Keratinocyte (primary cell): ENCODE measurements at regions not wholly inside any gene's neighbourhood (a gene's known extent, or its start where the extent isn't known, plus 50 kb on each side); places are given as distances from the start of the nearest gene placed in this dataset.

Source experiments
- DNase-seq: peaks from one replicate; pipeline ENCODE4 v3.0.0-alpha.2; 2011; ENCODE audit warnings: low read depth, missing footprints, low spot score
- FAIRE-seq: peaks from 2 replicates; lab custom pipeline; 2011; peaks lifted over from hg19 to GRCh38; lab: Jason Lieb, UNC
- H2AFZ ChIP-seq: 2 replicates; pipeline ENCODE4 v1.6.0; 2012; ENCODE audit warnings: low read length, control low read depth, inconsistent platforms; ENCODE audit not compliant: control insufficient read depth
- H3K27ac ChIP-seq: 2 replicates; pipeline ENCODE4 v1.5.1; 2011; ENCODE audit warnings: low read length; ENCODE audit not compliant: control insufficient read depth, insufficient read depth
- H3K27me3 ChIP-seq: 3 replicates; pipeline ENCODE4 v1.6.0; 2011; ENCODE audit warnings: low read length; ENCODE audit not compliant: control insufficient read depth, insufficient read depth; ENCODE audit errors: extremely low read depth
- H3K36me3 ChIP-seq, 2 experiments: 2 replicates in 1 of 2; 3 replicates in 1 of 2; pipeline ENCODE4 v1.5.1; 2011; ENCODE audit warnings: low read length in 2 of 2, mild to moderate bottlenecking in 1 of 2; ENCODE audit not compliant: control insufficient read depth in 2 of 2, insufficient read depth in 2 of 2; ENCODE audit errors: extremely low read depth in 1 of 2
- H3K4me1 ChIP-seq: 3 replicates; pipeline ENCODE4 v1.5.1; 2011; ENCODE audit warnings: low read length; ENCODE audit not compliant: control insufficient read depth, insufficient read depth; ENCODE audit errors: extremely low read depth
- H3K4me2 ChIP-seq: 3 replicates; pipeline ENCODE4 v1.6.0; 2011; ENCODE audit warnings: low read depth, low read length; ENCODE audit not compliant: control insufficient read depth, insufficient read depth; ENCODE audit errors: extremely low read depth
- H3K4me3 ChIP-seq, 3 experiments: fragments of 200-600 bp in 1 of 3; sonication (generic) in 1 of 3; 2 replicates in 2 of 3; 3 replicates in 1 of 3; pipeline ENCODE4 v1.5.1; 2011 to 2016; ENCODE audit warnings: low read length in 3 of 3, mild to moderate bottlenecking in 3 of 3, control low read depth in 2 of 3, inconsistent platforms in 1 of 3, low read depth in 1 of 3, mixed read lengths in 1 of 3, mixed run types in 1 of 3, moderate library complexity in 1 of 3; ENCODE audit not compliant: control insufficient read depth in 2 of 3, insufficient read depth in 2 of 3; ENCODE audit errors: extremely low read depth in 1 of 3
- H3K79me2 ChIP-seq: 2 replicates; pipeline ENCODE4 v1.6.0; 2012; ENCODE audit warnings: low read length; ENCODE audit not compliant: control insufficient read depth, insufficient read depth
- H3K9ac ChIP-seq: 3 replicates; pipeline ENCODE4 v1.6.0; 2011; ENCODE audit warnings: low read length; ENCODE audit not compliant: control insufficient read depth, insufficient read depth; ENCODE audit errors: extremely low read depth
- H3K9me1 ChIP-seq: 3 replicates; pipeline ENCODE4 v1.6.0; 2011; ENCODE audit warnings: low read length; ENCODE audit not compliant: control insufficient read depth, insufficient read depth; ENCODE audit errors: extremely low read depth
- H3K9me3 ChIP-seq: 2 replicates; pipeline ENCODE4 v1.5.1; 2012; ENCODE audit warnings: low read depth, low read length; ENCODE audit not compliant: control insufficient read depth
- H4K20me1 ChIP-seq: 3 replicates; pipeline ENCODE4 v1.6.0; 2011; ENCODE audit warnings: low read length; ENCODE audit not compliant: control insufficient read depth, insufficient read depth; ENCODE audit errors: extremely low read depth
- CTCF ChIP-seq, 3 experiments: IDR thresholded peaks in 1 of 3; conservative IDR thresholded peaks in 1 of 3; optimal IDR thresholded peaks in 1 of 3; 2 replicates in 2 of 3; 3 replicates in 1 of 3; pipeline versions ENCODE3 to v1.5.1; 2011; ENCODE audit warnings: low read length in 3 of 3, mild to moderate bottlenecking in 3 of 3, moderate library complexity in 2 of 3, control low read depth in 1 of 3, inconsistent platforms in 1 of 3; ENCODE audit not compliant: insufficient read depth in 2 of 3; ENCODE audit errors: extremely low read depth in 1 of 3
- EZH2 ChIP-seq: IDR thresholded peaks from one replicate; pipeline ENCODE4 v1.6.1; 2012; ENCODE audit warnings: inconsistent platforms, mild to moderate bottlenecking, low read length, moderate library complexity
- dilution Hi-C: fragments of 300-500 bp; cut with MboI; formaldehyde crosslinking; loops from one replicate; pipeline ENCODE4 v1.7.0; 2020; ENCODE audit warnings: low sequenced_read_pairs; ENCODE audit not compliant: extremely low pct_ligation_motif_present

- TF ChIP-seq CTCF (optimal IDR thresholded peaks at IDR 0.05 in 1 of 3, IDR thresholded peaks at IDR 0.05 in 1 of 3, conservative IDR thresholded peaks at IDR 0.05 in 1 of 3; ENCODE audit: extremely low read depth in 1 of 3, insufficient read depth in 2 of 3, low read length in 3 of 3), result no peak
- TF ChIP-seq EZH2, result no peak
Measured at GRCh38 chr16:72609933-72610332, 438.0 kb upstream of the PMFBP1 start.

GRCh38 chr16:72609066-72609465 is 437.1 kb upstream of the PMFBP1 start:
- H3K36me3 ChIP-seq, result no peaks in the 10 kb centered on the region
- no peak overlapping the region for H3K27ac ChIP-seq
- no peak for DNase-seq
- no peaks in the 10 kb centered on the region for H4K20me1 ChIP-seq
- no peak for FAIRE-seq
- H3K4me1 ChIP-seq, result no peaks in the 10 kb centered on the region
- dilution Hi-C loops, result no loop called here
- H3K27me3 ChIP-seq, result no peaks in the 10 kb centered on the region
- H3K9me1 ChIP-seq, result no peaks in the 10 kb centered on the region
- no peaks in the 10 kb centered on the region for H3K9me3 ChIP-seq
- no peak overlapping the region for H3K4me3 ChIP-seq
- TF ChIP-seq EZH2 (no peak), CTCF (optimal IDR thresholded peaks at IDR 0.05 in 1 of 3, IDR thresholded peaks at IDR 0.05 in 1 of 3, conservative IDR thresholded peaks at IDR 0.05 in 1 of 3; ENCODE audit: extremely low read depth in 1 of 3, insufficient read depth in 2 of 3, low read length in 3 of 3) (no peak)
- H2AFZ ChIP-seq, result no peak overlapping the region
- H3K4me2 ChIP-seq, result no peak overlapping the region
- H3K79me2 ChIP-seq, result no peaks in the 10 kb centered on the region
- no peak overlapping the region for H3K9ac ChIP-seq

More at GRCh38 chr16:72609933-72610332, 438.0 kb upstream of the PMFBP1 start:
- Histone ChIP-seq H3K4me3 (no peak overlapping the region), H3K9me3 (no peaks in the 10 kb centered on the region), H3K4me2 (no peak overlapping the region), H3K79me2 (no peaks in the 10 kb centered on the region), H3K9me1 (no peaks in the 10 kb centered on the region), H4K20me1 (no peaks in the 10 kb centered on the region), H3K27me3 (no peaks in the 10 kb centered on the region), H3K36me3 (no peaks in the 10 kb centered on the region), H3K27ac (no peak overlapping the region), H3K9ac (no peak overlapping the region), H3K4me1 (no peaks in the 10 kb centered on the region), H2AFZ (no peak overlapping the region)
- dilution Hi-C loops, result no loop called here
- DNase-seq, result no peak
- no peak for FAIRE-seq
